ENCODE measurements at regions not wholly inside any gene's neighbourhood (a gene's known extent, or its start where the extent isn't known, plus 50 kb on each side); places are given as distances from the start of the nearest gene placed in this dataset.

DNA sequence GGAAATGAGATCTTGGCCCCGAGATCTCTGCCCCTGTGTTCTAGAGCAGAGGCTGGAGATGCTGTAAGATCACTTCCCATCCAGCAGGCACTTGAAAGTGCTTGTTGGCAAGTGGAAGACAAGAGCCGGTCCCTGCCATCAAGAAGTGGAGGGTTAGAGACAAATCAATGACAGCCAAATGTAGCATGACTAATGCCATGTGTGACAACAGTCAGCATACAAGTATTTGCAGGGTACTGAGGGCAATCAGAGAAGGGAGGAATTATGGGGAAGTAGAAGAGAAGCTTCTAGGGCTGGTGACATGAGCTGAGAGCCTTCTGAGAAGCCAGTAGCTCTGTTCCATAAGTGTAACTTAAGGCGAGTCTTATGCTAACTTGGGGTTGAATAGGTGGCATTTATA lies 58.6 kb downstream of the TMEM17 start:
- DNase-seq, result no peak

- no peak for DNase-seq
Measured at GRCh38 chr2:62446491-62446890, 59.5 kb downstream of the TMEM17 start.

GRCh38 chr2:62443886-62444285 lies 62.1 kb downstream of the TMEM17 start:
- DNase-seq, result no peak

DNA sequence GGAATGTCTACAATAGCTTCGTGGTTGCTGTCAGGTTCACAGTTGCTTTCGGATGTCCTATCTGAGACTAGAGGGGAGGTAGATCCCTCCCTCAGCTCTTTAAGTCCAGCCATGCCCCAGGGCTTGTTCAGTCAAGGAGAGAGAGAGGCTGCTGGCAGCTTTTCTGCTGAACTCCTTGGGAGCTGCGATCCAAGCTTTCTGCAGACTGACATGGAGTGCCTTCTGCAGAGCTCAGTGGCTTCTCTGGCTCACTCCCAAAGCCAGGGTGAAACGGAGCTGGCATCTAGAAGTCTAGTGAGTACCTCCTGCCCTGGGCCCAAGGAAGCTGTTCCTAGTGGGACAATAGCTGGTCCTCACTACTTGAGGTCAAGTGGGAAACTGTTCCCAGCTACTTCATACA lies 62.5 kb downstream of the TMEM17 start:
- no peak for DNase-seq

DNA sequence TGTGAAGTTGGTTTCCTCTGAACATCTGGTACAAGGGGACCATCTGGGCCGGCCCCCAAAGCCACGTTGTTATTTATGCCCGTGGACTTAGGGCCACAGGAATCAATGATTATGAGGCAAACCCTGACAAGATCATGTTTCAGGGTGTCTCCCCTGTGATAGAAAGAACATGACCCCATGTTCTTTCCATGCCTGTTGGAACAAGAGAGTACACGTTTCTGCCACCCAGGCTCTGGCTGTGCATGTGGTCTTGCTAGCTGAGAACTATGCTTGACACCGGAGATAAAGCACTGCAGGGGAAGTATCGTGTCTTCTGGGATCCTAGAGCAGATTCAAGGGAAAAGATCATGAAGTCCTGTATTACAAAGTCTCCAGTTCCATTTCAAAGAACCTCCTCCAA lies 64.2 kb downstream of the TMEM17 start:
- DNase-seq, result no peak

GRCh38 chr2:62441421-62441820 lies 64.6 kb downstream of the TMEM17 start:
- no peak for DNase-seq

DNA sequence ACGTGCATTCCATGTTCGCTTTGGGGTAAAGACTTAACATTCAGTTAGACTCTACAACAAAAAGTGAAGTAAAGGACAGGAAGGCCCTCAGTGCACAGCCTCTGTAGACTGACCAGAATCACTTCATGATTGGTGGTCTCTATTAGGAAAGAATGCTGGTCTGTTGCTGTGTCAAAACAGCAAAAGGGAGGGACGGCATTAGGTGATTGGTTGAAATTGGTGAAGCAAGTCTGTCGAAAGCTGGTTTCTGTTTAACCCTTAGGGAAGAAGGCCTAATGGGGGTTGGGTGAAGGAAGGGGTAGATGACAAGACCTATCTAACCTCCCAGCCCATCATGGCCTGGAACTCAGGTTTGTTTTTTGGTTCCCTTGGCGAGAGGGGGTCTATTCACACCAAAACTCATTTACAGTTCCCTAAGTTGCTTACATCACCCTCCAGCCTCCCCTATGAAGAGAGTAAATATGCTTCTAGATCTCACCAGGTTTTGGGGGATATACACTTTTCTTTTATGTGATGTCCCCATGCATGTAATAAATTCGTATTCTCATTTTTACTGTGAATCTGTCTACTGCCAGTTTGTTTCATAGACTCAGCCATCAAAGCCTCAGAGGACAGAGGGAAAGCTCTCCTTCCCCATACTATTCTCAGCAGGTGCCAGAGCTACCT lies 65.6 kb downstream of the TMEM17 start:
- no peak for DNase-seq

DNA sequence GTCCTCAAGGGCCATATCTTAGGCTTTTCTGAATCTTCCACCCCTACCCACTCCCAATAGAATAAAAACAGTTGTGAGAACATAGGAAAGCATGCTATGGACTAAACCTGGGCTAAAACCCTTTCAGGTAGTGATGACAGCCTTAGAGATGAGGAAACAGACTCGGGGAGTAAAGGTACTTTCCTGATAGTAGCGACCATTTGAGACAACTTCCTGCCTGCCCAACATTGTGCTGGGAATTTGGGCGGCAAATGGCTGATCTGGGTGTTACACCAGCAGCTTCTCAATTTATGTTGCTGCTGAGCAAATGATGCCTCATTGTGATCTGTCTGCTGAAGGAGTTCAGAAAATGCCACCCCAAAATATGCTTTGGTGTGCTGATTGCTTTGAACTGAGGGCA lies 66.6 kb downstream of the TMEM17 start:
- no peak for DNase-seq

DNA sequence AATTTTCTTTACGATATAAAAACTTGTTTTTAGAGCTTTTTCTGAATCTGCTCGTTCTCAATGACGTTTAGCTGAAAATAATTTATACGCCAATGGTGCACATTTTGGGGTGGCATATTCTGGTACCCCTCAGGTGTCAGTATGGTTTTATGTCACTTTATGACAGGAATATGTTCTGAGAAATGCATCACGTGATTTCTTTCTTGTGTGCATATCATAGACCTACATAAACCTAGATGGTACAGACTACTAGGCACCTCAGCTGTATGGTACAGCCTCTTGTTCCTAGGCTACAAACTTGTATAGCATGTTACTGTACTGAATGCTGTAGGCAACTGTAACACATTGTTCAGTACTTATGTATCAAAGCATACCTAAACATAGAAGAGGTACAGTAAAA lies 68.2 kb downstream of the TMEM17 start:
- DNase-seq, result no peak

DNA sequence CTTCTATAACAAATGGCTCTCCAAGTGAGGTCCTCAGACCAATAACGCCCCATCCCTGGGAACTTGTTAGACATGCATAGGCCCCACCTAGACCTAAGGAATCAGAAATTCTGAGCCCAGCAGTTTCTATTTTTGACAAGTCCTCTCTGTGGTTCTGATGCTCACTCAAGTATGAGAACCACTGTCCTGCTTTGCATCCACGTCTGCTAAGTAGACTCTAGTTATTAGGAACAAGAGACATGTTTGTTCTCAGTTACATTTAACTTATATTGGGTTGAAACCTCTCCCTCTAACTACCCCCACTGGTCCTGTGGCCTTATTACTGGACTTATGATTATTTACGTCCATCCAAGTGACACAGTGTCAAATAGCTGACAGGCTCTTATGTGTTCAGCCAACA lies 70.3 kb downstream of the TMEM17 start:
- DNase-seq, result no peak

DNA sequence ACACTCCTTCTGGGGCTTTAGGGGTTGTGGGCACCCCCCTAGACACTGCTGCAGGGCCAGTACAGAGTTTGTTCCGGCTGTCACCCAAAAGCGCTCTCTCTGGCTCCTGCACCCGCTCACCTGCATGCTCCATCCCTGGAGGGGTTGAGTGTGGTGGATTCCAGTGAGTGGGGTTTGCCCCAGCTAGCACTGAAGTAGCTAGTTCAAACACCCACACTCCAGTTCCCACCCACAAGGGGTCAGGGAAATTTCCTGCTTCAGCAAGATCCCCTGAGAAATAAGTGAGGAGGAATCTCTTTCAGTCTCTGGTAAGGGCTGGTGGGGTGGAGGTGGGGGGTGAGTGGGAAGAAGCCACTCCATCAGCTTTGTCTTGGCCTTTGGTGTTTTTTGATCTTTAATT lies 73.6 kb downstream of the TMEM17 start:
- no peak for DNase-seq

GRCh38 chr2:62431512-62431911 lies 74.5 kb downstream of the TMEM17 start:
- no peak for DNase-seq

DNA sequence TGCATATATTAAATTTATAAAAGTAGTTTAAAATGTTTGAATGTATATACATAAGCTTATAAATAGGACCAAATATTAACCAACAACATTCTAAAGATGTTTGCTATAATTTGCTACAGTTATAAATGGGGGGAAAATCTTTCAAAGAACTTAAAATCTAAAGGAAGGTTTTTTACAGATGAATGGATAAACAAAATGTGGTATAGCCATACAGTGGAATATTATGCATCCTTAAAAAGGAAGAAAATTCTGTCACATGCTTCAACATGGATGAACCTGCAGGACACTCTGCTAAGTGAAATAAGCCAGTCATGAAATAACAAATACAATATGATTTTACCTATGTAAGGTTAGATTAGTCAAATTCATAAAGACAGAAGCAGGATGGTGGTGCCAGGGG lies 75.8 kb downstream of the TMEM17 start:
- DNase-seq, result no peak

DNA sequence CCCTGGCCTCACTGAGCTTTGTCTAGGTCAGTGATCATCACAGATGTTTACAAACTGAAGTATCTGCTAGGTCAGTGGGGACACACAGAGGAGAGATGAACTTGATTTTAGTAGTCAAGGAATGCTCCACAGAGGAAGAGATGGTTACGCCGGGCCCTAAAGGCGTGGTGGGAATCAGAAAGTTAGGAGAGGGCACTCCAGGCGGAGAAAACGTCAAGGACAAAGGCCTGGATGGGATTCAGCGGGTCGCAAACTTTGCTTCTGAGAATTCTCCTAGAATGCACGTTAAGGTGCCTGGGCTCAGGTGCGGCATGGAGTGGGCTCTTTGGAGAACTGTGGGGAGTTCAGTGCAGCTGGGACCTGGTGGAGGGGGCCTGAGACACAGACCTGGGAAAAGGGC lies 78.8 kb downstream of the TMEM17 start:
- DNase-seq, result no peak

DNA sequence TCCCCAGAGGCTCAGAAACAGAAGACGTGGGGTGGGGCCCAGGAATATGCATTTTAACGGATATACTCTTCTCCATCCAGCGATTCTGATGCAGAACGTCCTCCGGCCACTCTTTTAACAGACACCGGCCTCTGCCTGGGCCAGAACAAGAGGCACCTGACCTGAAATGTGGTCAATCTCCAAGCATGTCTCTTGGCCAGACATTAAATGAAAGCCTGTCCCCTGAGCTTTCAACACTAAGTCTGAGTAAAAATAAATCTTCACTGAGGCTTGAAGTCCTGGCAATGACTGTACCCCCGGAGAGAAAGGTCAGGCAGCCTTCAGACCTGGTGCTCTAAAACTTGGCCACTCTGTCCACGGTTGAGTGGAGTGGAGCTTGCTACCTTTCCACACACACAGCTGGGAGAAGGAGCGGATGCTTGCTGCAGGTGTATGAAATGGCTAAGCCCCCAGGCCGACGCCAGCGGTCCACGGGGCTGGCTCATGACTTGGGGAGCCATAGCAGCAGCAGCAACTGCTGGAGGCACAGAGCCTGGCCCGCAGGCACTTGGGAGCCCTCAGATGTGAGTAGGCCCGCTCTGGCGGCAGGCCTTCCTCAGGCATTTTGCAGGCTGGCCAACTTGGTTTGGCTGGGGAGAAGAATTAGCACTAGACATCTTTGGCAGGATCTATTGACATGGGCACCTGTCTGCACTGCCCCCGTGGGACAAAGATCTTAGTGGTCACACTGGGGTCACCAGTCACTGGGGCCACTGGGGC lies 79.7 kb downstream of the TMEM17 start:
- DNase-seq, result no peak

- no peak for DNase-seq
Measured at GRCh38 chr2:62425684-62426083, 80.3 kb downstream of the TMEM17 start.

DNA sequence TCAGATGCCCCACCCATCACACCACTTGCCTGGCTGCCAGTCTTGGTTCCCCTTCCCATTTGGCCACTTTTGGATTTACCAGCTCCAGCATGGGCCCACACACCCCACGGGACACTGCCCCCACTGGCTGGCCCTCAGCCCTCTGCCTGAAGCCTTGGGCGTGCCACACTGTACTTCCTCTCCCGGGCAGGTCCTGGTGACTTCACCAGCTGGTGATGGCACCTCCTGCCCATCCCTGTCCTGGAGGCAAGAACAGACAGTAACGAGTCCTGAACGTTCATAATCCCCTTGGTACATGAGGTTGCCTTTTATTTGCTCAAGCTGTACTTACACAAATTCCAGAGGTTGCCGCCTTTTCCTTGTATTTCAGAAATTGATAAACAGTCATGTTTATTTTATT lies 81.1 kb downstream of the TMEM17 start:
- DNase-seq, result no peak

DNA sequence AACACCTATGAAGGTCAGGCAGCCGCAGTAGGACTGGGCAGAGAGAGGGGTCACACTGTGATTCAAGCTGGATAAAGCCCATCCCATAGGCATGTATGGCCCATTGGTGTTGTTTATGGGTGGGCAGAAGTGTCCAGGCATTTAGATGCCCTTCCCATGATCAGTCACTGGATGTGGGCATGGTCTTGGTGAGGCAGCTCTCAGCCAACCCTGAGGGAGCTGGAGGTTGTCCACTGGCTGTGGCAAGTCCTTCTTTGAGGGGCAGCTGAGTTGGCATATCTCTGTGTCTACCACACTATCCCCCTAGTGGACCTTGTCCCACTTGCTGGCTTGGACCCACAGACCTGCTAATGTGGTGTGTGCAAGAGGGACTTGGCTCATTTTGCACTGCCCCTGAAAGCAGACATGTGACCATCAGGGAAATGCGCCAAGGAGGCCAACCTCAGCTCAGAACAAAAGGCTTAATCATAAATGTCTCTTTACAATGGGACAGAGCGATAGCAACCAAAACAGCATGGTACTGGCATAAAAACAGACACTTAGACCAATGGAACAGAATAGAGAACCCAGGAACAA lies 82.0 kb downstream of the TMEM17 start:
- DNase-seq, result no peak

GRCh38 chr2:62423235-62423634 lies 82.8 kb downstream of the TMEM17 start:
- no peak for DNase-seq

DNA sequence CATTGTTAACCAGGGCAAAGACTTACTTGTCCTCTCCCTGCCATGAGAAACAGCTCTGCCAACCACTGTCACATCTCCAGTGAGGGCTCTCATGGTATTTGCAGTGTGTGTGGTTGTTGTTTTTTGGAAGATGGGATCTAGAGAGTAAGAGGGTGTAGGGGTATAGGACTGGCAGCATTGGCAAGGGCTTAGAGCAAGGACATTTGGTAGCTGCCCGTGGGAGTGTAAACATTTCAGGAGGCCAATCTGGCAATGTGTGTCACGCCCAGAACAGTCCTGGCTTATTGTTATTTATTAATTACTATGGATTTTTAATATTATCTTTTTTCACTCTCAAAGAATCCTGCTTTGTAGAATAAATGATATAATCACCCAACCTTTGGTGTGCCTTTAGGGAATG lies 90.5 kb downstream of the TMEM17 start:
- no peak for DNase-seq

- DNase-seq, result no peak
Measured at GRCh38 chr2:62415019-62415431, 91.0 kb downstream of the TMEM17 start.

GRCh38 chr2:62413116-62413663 lies 92.8 kb downstream of the TMEM17 start:
- DNase-seq, result no peak

DNA sequence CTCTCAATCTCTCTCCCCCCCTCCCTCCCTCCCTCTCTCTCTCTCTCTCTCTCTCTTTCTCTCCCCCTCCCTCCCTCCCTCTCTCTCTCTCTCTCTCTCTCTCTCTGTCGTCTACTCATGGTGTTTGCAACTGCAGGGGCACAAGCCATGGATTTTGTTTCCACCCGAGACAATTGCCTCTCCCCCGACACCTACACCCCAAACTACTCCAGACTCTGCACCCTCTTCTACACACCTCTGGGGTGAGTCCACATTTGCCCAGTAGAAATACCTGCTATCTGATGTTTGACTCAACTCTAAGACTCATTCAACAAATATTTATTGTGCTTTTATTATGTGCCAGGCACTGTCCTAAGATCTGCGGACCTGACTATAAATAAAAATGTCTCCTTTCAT lies 93.7 kb downstream of the TMEM17 start:
- no peak for DNase-seq

- no peak for DNase-seq
Measured at GRCh38 chr2:62410926-62411456, 95.0 kb downstream of the TMEM17 start.

Data from CD4-positive, alpha-beta T cell treated with Interferon gamma for 1 hour (primary cell).